GM06990 (cell line): ENCODE measurements at regions not wholly inside any gene's neighbourhood (a gene's known extent, or its start where the extent isn't known, plus 50 kb on each side); places are given as distances from the start of the nearest gene placed in this dataset.

Experiments used
- DNase-seq: peaks from one replicate; pipeline ENCODE4 v3.0.0-alpha.2; 2011; ENCODE audit not compliant: insufficient read length; ENCODE audit errors: extremely low read depth
- H3K27me3 ChIP-seq: replicated peaks from 2 replicates; pipeline ENCODE4 v1.6.0; 2011; ENCODE audit warnings: low read length; ENCODE audit not compliant: control insufficient read depth, insufficient read depth
- H3K36me3 ChIP-seq: 2 replicates; pipeline ENCODE4 v1.5.1; 2011; ENCODE audit warnings: low read length; ENCODE audit not compliant: control insufficient read depth, insufficient read depth
- H3K4me3 ChIP-seq: replicated peaks from 2 replicates; pipeline ENCODE4 v1.5.1; 2011; ENCODE audit warnings: low read depth, mild to moderate bottlenecking, control low read depth, low read length
- CTCF ChIP-seq: IDR thresholded peaks from 2 replicates; pipeline ENCODE4 v1.5.1; 2011; ENCODE audit warnings: low read length, control low read depth, mild to moderate bottlenecking, inconsistent platforms; ENCODE audit not compliant: insufficient read depth, poor library complexity, severe bottlenecking

GRCh38 chr5:82849885-82850284 is 227.3 kb downstream of the TMEM167A start:
- no peaks in the 10 kb centered on the region for H3K27me3 ChIP-seq
- TF ChIP-seq CTCF, result no peak
- H3K4me3 ChIP-seq, result no peak overlapping the region
- no peak for DNase-seq
- H3K36me3 ChIP-seq, result no peaks in the 10 kb centered on the region

GRCh38 chr5:82847562-82847961 is 229.6 kb downstream of the TMEM167A start:
- H3K27me3 ChIP-seq, result no peaks in the 10 kb centered on the region
- H3K36me3 ChIP-seq, result no peaks in the 10 kb centered on the region
- H3K4me3 ChIP-seq, result no peak overlapping the region
- DNase-seq, result no peak
- TF ChIP-seq CTCF, result no peak

- no peaks in the 10 kb centered on the region for H3K27me3 ChIP-seq
- H3K36me3 ChIP-seq, result no peaks in the 10 kb centered on the region
- no peak for DNase-seq
- no peak for TF ChIP-seq CTCF
- no peak overlapping the region for H3K4me3 ChIP-seq
Observed at GRCh38 chr5:82839881-82840280, 237.3 kb downstream of the TMEM167A start.

GRCh38 chr5:82835488-82835887 is 241.7 kb downstream of the TMEM167A start:
- H3K4me3 ChIP-seq, result no peak overlapping the region
- DNase-seq, result no peak
- no peak for TF ChIP-seq CTCF

GRCh38 chr5:82834151-82834550 is 243.0 kb downstream of the TMEM167A start:
- Histone ChIP-seq H3K36me3 (no peaks in the 10 kb centered on the region), H3K4me3 (no peak overlapping the region), H3K27me3 (no peaks in the 10 kb centered on the region)
- no peak for DNase-seq
- TF ChIP-seq CTCF, result no peak

More at GRCh38 chr5:82835488-82835887, 241.7 kb downstream of the TMEM167A start:
- H3K27me3 ChIP-seq, result no peaks in the 10 kb centered on the region
- H3K36me3 ChIP-seq, result no peaks in the 10 kb centered on the region

GRCh38 chr5:82833277-82833676 is 243.9 kb downstream of the TMEM167A start:
- no peak for DNase-seq
- Histone ChIP-seq H3K36me3 (no peaks in the 10 kb centered on the region), H3K27me3 (no peaks in the 10 kb centered on the region), H3K4me3 (no peak overlapping the region)
- TF ChIP-seq CTCF, result no peak
